ENCODE measurements at regions not wholly inside any gene's neighbourhood (a gene's known extent, or its start where the extent isn't known, plus 50 kb on each side); places are given as distances from the start of the nearest gene placed in this dataset.
"Not testable (repeated sequence)": the region's sequence is repeated elsewhere in the genome, so short reads cannot be mapped to it uniquely, and the experiment has no call there.

DNA sequence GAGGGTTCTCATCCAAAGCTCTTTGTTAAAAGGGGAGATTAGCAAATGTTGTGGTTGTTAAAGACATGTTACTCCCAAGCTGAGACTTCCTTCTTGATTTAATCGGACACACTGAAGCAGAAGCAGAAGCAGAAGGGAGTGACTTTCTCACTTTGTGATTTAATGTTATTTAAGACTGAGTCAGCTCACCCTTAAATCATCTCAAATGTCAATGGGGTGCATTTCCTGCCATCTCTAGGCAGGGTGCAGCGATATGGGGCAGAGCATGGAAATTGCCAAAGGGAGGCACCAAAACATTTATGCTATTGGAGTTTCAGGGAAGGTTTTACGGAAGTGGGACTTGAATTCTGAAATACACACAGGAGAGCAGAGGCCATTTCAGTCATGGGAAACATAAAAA is 283.6 kb downstream of the ABCC12 start:
- no peak overlapping the region for H3K4me3 ChIP-seq (ENCODE audit: insufficient read depth in 1 of 2, low read depth in 1 of 2, low read length in 2 of 2)

GRCh38 chr16:47866423-47866822 is 289.4 kb downstream of the ABCC12 start:
- Histone ChIP-seq H3K14ac (ENCODE audit: low read length in 2 of 2) (no peak overlapping the region), H3K27ac (ENCODE audit: low read length, poor library complexity, severe bottlenecking) (no peak overlapping the region), H3K27me3 (ENCODE audit: control insufficient read depth in 1 of 2, insufficient read depth in 1 of 2, low read length in 2 of 2) (no peaks in the 10 kb centered on the region), H3K18ac (ENCODE audit: low read depth in 1 of 2, low read length in 2 of 2) (no peak overlapping the region), H2BK15ac (ENCODE audit: low read depth, poor library complexity, severe bottlenecking) (no peak overlapping the region), H3K4me1 (ENCODE audit: control insufficient read depth, insufficient read depth, low read depth, low read length) (no peaks in the 10 kb centered on the region), H3K9me3 (ENCODE audit: control insufficient read depth, low read length) (no peaks in the 10 kb centered on the region), H2BK5ac (ENCODE audit: low read depth, low read length, poor library complexity, severe bottlenecking) (no peak overlapping the region), H3K4ac (ENCODE audit: low read depth in 1 of 2, low read length in 2 of 2) (no peak overlapping the region), H2AK5ac (ENCODE audit: low read length, severe bottlenecking) (no peak overlapping the region), H3K9ac (ENCODE audit: low read length) (no peak overlapping the region), H4K8ac (ENCODE audit: low read length) (no peak overlapping the region), H2BK120ac (ENCODE audit: low read depth, low read length) (no peak overlapping the region), H3K79me1 (replicated peaks; ENCODE audit: low read length, poor library complexity, severe bottlenecking) (no peaks in the 10 kb centered on the region), H3K36me3 (ENCODE audit: control insufficient read depth in 1 of 2, insufficient read depth in 2 of 2, low read depth in 1 of 2, low read length in 2 of 2) (no peaks in the 10 kb centered on the region), H3K4me2 (ENCODE audit: low read length, poor library complexity, severe bottlenecking) (no peak overlapping the region), H2AFZ (ENCODE audit: low read depth, low read length) (no peak overlapping the region), H2BK12ac (ENCODE audit: low read length in 2 of 2) (no peak overlapping the region), H4K91ac (ENCODE audit: low read length) (no peak overlapping the region), H3K23ac (ENCODE audit: low read length in 2 of 2) (no peak overlapping the region), H3K4me3 (ENCODE audit: insufficient read depth in 1 of 2, low read depth in 1 of 2, low read length in 2 of 2) (no peak overlapping the region)
- no peak for DNase-seq
- WGBS = 81% methylated on average over 3 of the region's 4 CpGs

More for the DNA sequence above, 283.6 kb downstream of the ABCC12 start:
- 78% methylated on average over 3 of the region's 3 CpGs for WGBS
- H3K14ac ChIP-seq (ENCODE audit: low read length in 2 of 2) = no peak overlapping the region
- no peak overlapping the region for H3K4me2 ChIP-seq (ENCODE audit: low read length, poor library complexity, severe bottlenecking)
- H2BK12ac ChIP-seq (ENCODE audit: low read length in 2 of 2) = no peak overlapping the region
- H3K27ac ChIP-seq (ENCODE audit: low read length, poor library complexity, severe bottlenecking) = no peak overlapping the region
- H2AK5ac ChIP-seq (ENCODE audit: low read length, severe bottlenecking) = no peak overlapping the region
- no peak overlapping the region for H4K91ac ChIP-seq (ENCODE audit: low read length)
- H3K4me1 ChIP-seq (ENCODE audit: control insufficient read depth, insufficient read depth, low read depth, low read length) = no peaks in the 10 kb centered on the region
- no peaks in the 10 kb centered on the region for H3K9me3 ChIP-seq (ENCODE audit: control insufficient read depth, low read length)
- H4K8ac ChIP-seq (ENCODE audit: low read length) = no peak overlapping the region
- no peak overlapping the region for H2AFZ ChIP-seq (ENCODE audit: low read depth, low read length)
- no peak overlapping the region for H2BK120ac ChIP-seq (ENCODE audit: low read depth, low read length)
- DNase-seq = no peak
- no peaks in the 10 kb centered on the region for H3K79me1 ChIP-seq (replicated peaks; ENCODE audit: low read length, poor library complexity, severe bottlenecking)
- no peaks in the 10 kb centered on the region for H3K27me3 ChIP-seq (ENCODE audit: control insufficient read depth in 1 of 2, insufficient read depth in 1 of 2, low read length in 2 of 2)
- no peak overlapping the region for H3K18ac ChIP-seq (ENCODE audit: low read depth in 1 of 2, low read length in 2 of 2)
- H3K36me3 ChIP-seq (ENCODE audit: control insufficient read depth in 1 of 2, insufficient read depth in 2 of 2, low read depth in 1 of 2, low read length in 2 of 2) = no peaks in the 10 kb centered on the region
- no peak overlapping the region for H3K23ac ChIP-seq (ENCODE audit: low read length in 2 of 2)
- H3K9ac ChIP-seq (ENCODE audit: low read length) = no peak overlapping the region
- H2BK5ac ChIP-seq (ENCODE audit: low read depth, low read length, poor library complexity, severe bottlenecking) = no peak overlapping the region
- no peak overlapping the region for H2BK15ac ChIP-seq (ENCODE audit: low read depth, poor library complexity, severe bottlenecking)
- no peak overlapping the region for H3K4ac ChIP-seq (ENCODE audit: low read depth in 1 of 2, low read length in 2 of 2)

- no peak overlapping the region for H2BK5ac ChIP-seq (ENCODE audit: low read depth, low read length, poor library complexity, severe bottlenecking)
- H3K23ac ChIP-seq (ENCODE audit: low read length in 2 of 2) = no peak overlapping the region
- H3K36me3 ChIP-seq (ENCODE audit: control insufficient read depth in 1 of 2, insufficient read depth in 2 of 2, low read depth in 1 of 2, low read length in 2 of 2) = no peaks in the 10 kb centered on the region
- no peak overlapping the region for H2AFZ ChIP-seq (ENCODE audit: low read depth, low read length)
- no peak overlapping the region for H3K4ac ChIP-seq (ENCODE audit: low read depth in 1 of 2, low read length in 2 of 2)
- no peak overlapping the region for H2BK15ac ChIP-seq (ENCODE audit: low read depth, poor library complexity, severe bottlenecking)
- no peaks in the 10 kb centered on the region for H3K27me3 ChIP-seq (ENCODE audit: control insufficient read depth in 1 of 2, insufficient read depth in 1 of 2, low read length in 2 of 2)
- no peaks in the 10 kb centered on the region for H3K9me3 ChIP-seq (ENCODE audit: control insufficient read depth, low read length)
- no peak overlapping the region for H3K18ac ChIP-seq (ENCODE audit: low read depth in 1 of 2, low read length in 2 of 2)
- no CpG with 5 or more reads among the region's 3 CpGs for WGBS
- no peak overlapping the region for H4K91ac ChIP-seq (ENCODE audit: low read length)
- H3K4me3 ChIP-seq (ENCODE audit: insufficient read depth in 1 of 2, low read depth in 1 of 2, low read length in 2 of 2) = no peak overlapping the region
- H2AK5ac ChIP-seq (ENCODE audit: low read length, severe bottlenecking) = no peak overlapping the region
- no peaks in the 10 kb centered on the region for H3K4me1 ChIP-seq (ENCODE audit: control insufficient read depth, insufficient read depth, low read depth, low read length)
- H3K9ac ChIP-seq (ENCODE audit: low read length) = no peak overlapping the region
- no peak overlapping the region for H2BK12ac ChIP-seq (ENCODE audit: low read length in 2 of 2)
- H3K4me2 ChIP-seq (ENCODE audit: low read length, poor library complexity, severe bottlenecking) = no peak overlapping the region
- DNase-seq = no peak
- no peaks in the 10 kb centered on the region for H3K79me1 ChIP-seq (replicated peaks; ENCODE audit: low read length, poor library complexity, severe bottlenecking)
- H2BK120ac ChIP-seq (ENCODE audit: low read depth, low read length) = no peak overlapping the region
- H3K27ac ChIP-seq (ENCODE audit: low read length, poor library complexity, severe bottlenecking) = no peak overlapping the region
- no peak overlapping the region for H4K8ac ChIP-seq (ENCODE audit: low read length)
- H3K14ac ChIP-seq (ENCODE audit: low read length in 2 of 2) = no peak overlapping the region
Measured at GRCh38 chr16:47865337-47865855, 290.4 kb downstream of the ABCC12 start.

DNA sequence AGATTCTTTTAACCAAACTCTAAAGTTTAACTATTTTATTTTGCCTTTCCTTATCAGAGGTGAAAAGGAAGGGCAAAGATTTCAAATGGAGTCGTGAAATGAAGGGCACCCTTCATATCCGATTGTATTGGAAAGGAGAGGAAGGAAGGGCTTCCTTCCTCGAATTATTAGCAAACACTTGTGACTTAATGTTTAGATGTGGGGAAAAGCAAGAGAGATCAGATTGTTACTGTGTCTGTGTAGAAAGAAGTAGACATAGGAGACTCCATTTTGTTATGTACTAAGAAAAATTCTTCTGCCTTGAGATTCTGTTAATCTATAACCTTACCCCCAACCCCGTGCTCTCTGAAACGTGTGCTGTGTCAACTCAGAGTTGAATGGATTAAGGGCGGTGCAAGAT is 291.5 kb downstream of the ABCC12 start:
- not testable (repeated sequence) for H2BK5ac ChIP-seq (ENCODE audit: low read depth, low read length, poor library complexity, severe bottlenecking); H4K8ac ChIP-seq (ENCODE audit: low read length); H3K4ac ChIP-seq (ENCODE audit: low read depth in 1 of 2, low read length in 2 of 2); H3K4me1 ChIP-seq (ENCODE audit: control insufficient read depth, insufficient read depth, low read depth, low read length); H2AFZ ChIP-seq (ENCODE audit: low read depth, low read length); H3K18ac ChIP-seq (ENCODE audit: low read depth in 1 of 2, low read length in 2 of 2); H3K36me3 ChIP-seq (ENCODE audit: control insufficient read depth in 1 of 2, insufficient read depth in 2 of 2, low read depth in 1 of 2, low read length in 2 of 2); H3K27ac ChIP-seq (ENCODE audit: low read length, poor library complexity, severe bottlenecking); H3K9me3 ChIP-seq (ENCODE audit: control insufficient read depth, low read length); H2BK120ac ChIP-seq (ENCODE audit: low read depth, low read length); H2BK12ac ChIP-seq (ENCODE audit: low read length in 2 of 2); H3K79me1 ChIP-seq (replicated peaks; ENCODE audit: low read length, poor library complexity, severe bottlenecking); H2BK15ac ChIP-seq (ENCODE audit: low read depth, poor library complexity, severe bottlenecking); DNase-seq; H3K4me3 ChIP-seq (ENCODE audit: insufficient read depth in 1 of 2, low read depth in 1 of 2, low read length in 2 of 2); H3K27me3 ChIP-seq (ENCODE audit: control insufficient read depth in 1 of 2, insufficient read depth in 1 of 2, low read length in 2 of 2); H3K9ac ChIP-seq (ENCODE audit: low read length); H4K91ac ChIP-seq (ENCODE audit: low read length); H3K4me2 ChIP-seq (ENCODE audit: low read length, poor library complexity, severe bottlenecking); H3K23ac ChIP-seq (ENCODE audit: low read length in 2 of 2); H2AK5ac ChIP-seq (ENCODE audit: low read length, severe bottlenecking); H3K14ac ChIP-seq (ENCODE audit: low read length in 2 of 2)
- WGBS = 65% methylated on average over 3 of the region's 6 CpGs

Measured in mesenchymal stem cell (in vitro differentiated cells and primary cell).